ENCODE measurements at regions not wholly inside any gene's neighbourhood (a gene's known extent, or its start where the extent isn't known, plus 50 kb on each side); places are given as distances from the start of the nearest gene placed in this dataset.

GRCh38 chr9:10744669-10745068 lies 131.9 kb upstream of the PTPRD start:
- intact Hi-C loops (cut with micrococcal nuclease): no loop called here
- Mint-ChIP-seq H3K27ac (no peak overlapping the region), H3K27me3 (no peaks in the 10 kb centered on the region), H3K4me1 (ENCODE audit: low read depth) (no peaks in the 10 kb centered on the region), H3K9me3 (peaks cover 19% of the 10 kb centered on the region), H3K4me3 (no peak overlapping the region), H3K36me3 (ENCODE audit: low read depth) (no peaks in the 10 kb centered on the region)

GRCh38 chr9:10753474-10753873 lies 140.7 kb upstream of the PTPRD start:
- H3K9me3 Mint-ChIP-seq: peaks cover 15% of the 10 kb centered on the region
- no peaks in the 10 kb centered on the region for H3K4me1 Mint-ChIP-seq (ENCODE audit: low read depth)
- H3K36me3 Mint-ChIP-seq (ENCODE audit: low read depth): no peaks in the 10 kb centered on the region
- intact Hi-C loops (cut with micrococcal nuclease): no loop called here
- H3K4me3 Mint-ChIP-seq: no peak overlapping the region
- no peak overlapping the region for H3K27ac Mint-ChIP-seq
- H3K27me3 Mint-ChIP-seq: no peaks in the 10 kb centered on the region

GRCh38 chr9:10764481-10764880 lies 151.7 kb upstream of the PTPRD start:
- Mint-ChIP-seq H3K27me3 (no peaks in the 10 kb centered on the region), H3K9me3 (peaks cover 9% of the 10 kb centered on the region), H3K4me1 (ENCODE audit: low read depth) (no peaks in the 10 kb centered on the region), H3K4me3 (no peak overlapping the region), H3K27ac (no peak overlapping the region), H3K36me3 (ENCODE audit: low read depth) (no peaks in the 10 kb centered on the region)
- intact Hi-C loops (cut with micrococcal nuclease): no loop called here

GRCh38 chr9:10773136-10773535 lies 160.3 kb upstream of the PTPRD start:
- no peaks in the 10 kb centered on the region for H3K4me1 Mint-ChIP-seq (ENCODE audit: low read depth)
- no peak overlapping the region for H3K4me3 Mint-ChIP-seq
- no peak overlapping the region for H3K27ac Mint-ChIP-seq
- intact Hi-C loops (cut with micrococcal nuclease): no loop called here
- H3K36me3 Mint-ChIP-seq (ENCODE audit: low read depth): no peaks in the 10 kb centered on the region
- no peaks in the 10 kb centered on the region for H3K27me3 Mint-ChIP-seq
- H3K9me3 Mint-ChIP-seq: peaks cover 9% of the 10 kb centered on the region

- H3K9me3 Mint-ChIP-seq: peaks cover 18% of the 10 kb centered on the region
- H3K27me3 Mint-ChIP-seq: no peaks in the 10 kb centered on the region
- no peaks in the 10 kb centered on the region for H3K36me3 Mint-ChIP-seq (ENCODE audit: low read depth)
- no peak overlapping the region for H3K4me3 Mint-ChIP-seq
- H3K27ac Mint-ChIP-seq: no peak overlapping the region
- no peaks in the 10 kb centered on the region for H3K4me1 Mint-ChIP-seq (ENCODE audit: low read depth)
- intact Hi-C loops (cut with micrococcal nuclease): no loop called here
These were observed 161.2 kb upstream of the PTPRD start for GRCh38 chr9:10774051-10774450.

- Mint-ChIP-seq H3K9me3 (no peaks in the 10 kb centered on the region), H3K4me3 (no peak overlapping the region), H3K27me3 (no peaks in the 10 kb centered on the region), H3K4me1 (ENCODE audit: low read depth) (no peaks in the 10 kb centered on the region), H3K27ac (no peak overlapping the region), H3K36me3 (ENCODE audit: low read depth) (no peaks in the 10 kb centered on the region)
- intact Hi-C loops (cut with micrococcal nuclease): no loop called here
These were observed 172.5 kb upstream of the PTPRD start for GRCh38 chr9:10785255-10785654.

GRCh38 chr9:10793306-10793705 lies 180.5 kb upstream of the PTPRD start:
- Mint-ChIP-seq H3K27ac (no peak overlapping the region), H3K36me3 (ENCODE audit: low read depth) (no peaks in the 10 kb centered on the region), H3K27me3 (no peaks in the 10 kb centered on the region), H3K4me3 (no peak overlapping the region), H3K4me1 (ENCODE audit: low read depth) (no peaks in the 10 kb centered on the region), H3K9me3 (peaks cover 14% of the 10 kb centered on the region)
- intact Hi-C loops (cut with micrococcal nuclease): no loop called here

- H3K27ac Mint-ChIP-seq: no peak overlapping the region
- no peaks in the 10 kb centered on the region for H3K9me3 Mint-ChIP-seq
- H3K27me3 Mint-ChIP-seq: no peaks in the 10 kb centered on the region
- intact Hi-C loops (cut with micrococcal nuclease): no loop called here
- no peaks in the 10 kb centered on the region for H3K36me3 Mint-ChIP-seq (ENCODE audit: low read depth)
- no peaks in the 10 kb centered on the region for H3K4me1 Mint-ChIP-seq (ENCODE audit: low read depth)
- H3K4me3 Mint-ChIP-seq: no peak overlapping the region
These were observed 191.7 kb upstream of the PTPRD start for GRCh38 chr9:10804486-10804885.

GRCh38 chr9:10806868-10807267 lies 194.1 kb upstream of the PTPRD start:
- Mint-ChIP-seq H3K36me3 (ENCODE audit: low read depth) (no peaks in the 10 kb centered on the region), H3K9me3 (no peaks in the 10 kb centered on the region), H3K4me3 (no peak overlapping the region), H3K4me1 (ENCODE audit: low read depth) (no peaks in the 10 kb centered on the region), H3K27ac (no peak overlapping the region), H3K27me3 (no peaks in the 10 kb centered on the region)
- intact Hi-C loops (cut with micrococcal nuclease): no loop called here

- H3K9me3 Mint-ChIP-seq: no peaks in the 10 kb centered on the region
- no peaks in the 10 kb centered on the region for H3K27me3 Mint-ChIP-seq
- H3K36me3 Mint-ChIP-seq (ENCODE audit: low read depth): no peaks in the 10 kb centered on the region
- no peak overlapping the region for H3K27ac Mint-ChIP-seq
- H3K4me1 Mint-ChIP-seq (ENCODE audit: low read depth): no peaks in the 10 kb centered on the region
- no peak overlapping the region for H3K4me3 Mint-ChIP-seq
- intact Hi-C loops (cut with micrococcal nuclease): no loop called here
These were observed 205.4 kb upstream of the PTPRD start for GRCh38 chr9:10818206-10818605.

GRCh38 chr9:10835791-10836463 lies 223.1 kb upstream of the PTPRD start:
- Mint-ChIP-seq H3K9me3 (peaks cover 6% of the 10 kb centered on the region), H3K27me3 (no peaks in the 10 kb centered on the region), H3K36me3 (ENCODE audit: low read depth) (no peaks in the 10 kb centered on the region), H3K4me1 (ENCODE audit: low read depth) (no peaks in the 10 kb centered on the region), H3K4me3 (no peak overlapping the region), H3K27ac (no peak overlapping the region)
- intact Hi-C loops (cut with micrococcal nuclease): no loop called here

- no peak overlapping the region for H3K4me3 Mint-ChIP-seq
- no peaks in the 10 kb centered on the region for H3K36me3 Mint-ChIP-seq (ENCODE audit: low read depth)
- no peak overlapping the region for H3K27ac Mint-ChIP-seq
- H3K4me1 Mint-ChIP-seq (ENCODE audit: low read depth): no peaks in the 10 kb centered on the region
- H3K27me3 Mint-ChIP-seq: no peaks in the 10 kb centered on the region
- no peaks in the 10 kb centered on the region for H3K9me3 Mint-ChIP-seq
- intact Hi-C loops (cut with micrococcal nuclease): no loop called here
These were observed 230.3 kb upstream of the PTPRD start for GRCh38 chr9:10843151-10843550.

- intact Hi-C loops (cut with micrococcal nuclease): no loop called here
- no peak overlapping the region for H3K4me3 Mint-ChIP-seq
- no peaks in the 10 kb centered on the region for H3K36me3 Mint-ChIP-seq (ENCODE audit: low read depth)
- H3K27me3 Mint-ChIP-seq: no peaks in the 10 kb centered on the region
- no peak overlapping the region for H3K27ac Mint-ChIP-seq
- H3K9me3 Mint-ChIP-seq: no peaks in the 10 kb centered on the region
- no peaks in the 10 kb centered on the region for H3K4me1 Mint-ChIP-seq (ENCODE audit: low read depth)
These were observed 243.0 kb upstream of the PTPRD start for GRCh38 chr9:10855847-10856246.

- Mint-ChIP-seq H3K4me1 (ENCODE audit: low read depth) (no peaks in the 10 kb centered on the region), H3K27me3 (no peaks in the 10 kb centered on the region), H3K36me3 (ENCODE audit: low read depth) (no peaks in the 10 kb centered on the region), H3K9me3 (no peaks in the 10 kb centered on the region), H3K27ac (no peak overlapping the region), H3K4me3 (no peak overlapping the region)
- intact Hi-C loops (cut with micrococcal nuclease): no loop called here
These were observed 246.0 kb upstream of the PTPRD start for GRCh38 chr9:10858817-10859216.

- Mint-ChIP-seq H3K36me3 (ENCODE audit: low read depth) (no peaks in the 10 kb centered on the region), H3K27me3 (no peaks in the 10 kb centered on the region), H3K27ac (no peak overlapping the region), H3K4me3 (no peak overlapping the region), H3K4me1 (ENCODE audit: low read depth) (peaks cover 6% of the 10 kb centered on the region), H3K9me3 (no peaks in the 10 kb centered on the region)
- intact Hi-C loops (cut with micrococcal nuclease): no loop called here
These were observed 250.7 kb upstream of the PTPRD start for GRCh38 chr9:10863476-10863875.
